AG04450 (cell line): ENCODE measurements at regions not wholly inside any gene's neighbourhood (a gene's known extent, or its start where the extent isn't known, plus 50 kb on each side); places are given as distances from the start of the nearest gene placed in this dataset.

ENCODE experiments used
- CTCF ChIA-PET: fragments of 300-600, 350-600 bp; formaldehyde crosslinking; extraction: SDS; loops from one replicate; lab custom pipeline; 2022; ENCODE audit warnings: antibody characterized with exemption, inconsistent platforms; lab: Charles Lee
- POLR2A ChIA-PET: fragments of 350-600 bp; formaldehyde crosslinking; extraction: SDS; loops from one replicate; lab custom pipeline; 2021; ENCODE audit warnings: antibody characterized with exemption, inconsistent platforms; lab: Yijun Ruan, JAX
- DNase-seq: peaks from one replicate; pipeline ENCODE4 v3.0.0-alpha.2; 2011; ENCODE audit warnings: low read depth, low spot score
- H3K27ac ChIP-seq: one replicate; pipeline ENCODE4 v1.5.1; 2012; ENCODE audit warnings: low read depth, low read length, control low read depth
- H3K27me3 ChIP-seq: one replicate; pipeline ENCODE4 v1.6.0; 2012; ENCODE audit warnings: low read length; ENCODE audit not compliant: control insufficient read depth, insufficient read depth
- H3K4me3 ChIP-seq: 2 replicates; pipeline ENCODE4 v1.5.1; 2011; ENCODE audit warnings: mild to moderate bottlenecking, low read depth, low read length, control low read depth
- H3K9me3 ChIP-seq: 2 replicates; pipeline ENCODE4 v1.5.1; 2012; ENCODE audit warnings: low read length; ENCODE audit not compliant: control insufficient read depth, insufficient read depth
- CTCF ChIP-seq: IDR thresholded peaks from 2 replicates; pipeline ENCODE4 v1.5.1; 2011; ENCODE audit warnings: low read depth, low read length, control low read depth, inconsistent platforms

- no peak for TF ChIP-seq CTCF
- Histone ChIP-seq H3K9me3 (no peaks in the 10 kb centered on the region), H3K27me3 (no peaks in the 10 kb centered on the region), H3K27ac (no peak overlapping the region), H3K4me3 (no peak overlapping the region)
- ChIA-PET CTCF (interaction anchor here (0.6 kb wide), 1 partner anchor 9 kb away, joined by 3 read pairs; no protein-coding TSS in a partner anchor), POLR2A (no interaction called here)
- DNase-seq: no peak
Measured at GRCh38 chr11:122423273-122423672, 232.2 kb upstream of the UBASH3B start.

- Histone ChIP-seq H3K9me3 (no peaks in the 10 kb centered on the region), H3K4me3 (no peak overlapping the region), H3K27me3 (no peaks in the 10 kb centered on the region), H3K27ac (no peak overlapping the region)
- CTCF ChIA-PET: no interaction called here
- TF ChIP-seq CTCF: no peak
- DNase-seq: no peak
- POLR2A ChIA-PET: no interaction called here
Measured at GRCh38 chr11:122422682-122423081, 232.8 kb upstream of the UBASH3B start.

GRCh38 chr11:122421702-122422101, 233.8 kb upstream of the UBASH3B start:
- no peak for TF ChIP-seq CTCF
- Histone ChIP-seq H3K27ac (no peak overlapping the region), H3K9me3 (no peaks in the 10 kb centered on the region), H3K4me3 (no peak overlapping the region), H3K27me3 (no peaks in the 10 kb centered on the region)
- ChIA-PET CTCF (no interaction called here), POLR2A (no interaction called here)
- no peak for DNase-seq

- H3K9me3 ChIP-seq: peaks cover 3% of the 10 kb centered on the region; the same call in 1 of the 2 replicates
- ChIA-PET CTCF (no interaction called here), POLR2A (no interaction called here)
- H3K27me3 ChIP-seq: no peaks in the 10 kb centered on the region
- TF ChIP-seq CTCF: no peak
- H3K4me3 ChIP-seq: no peak overlapping the region
- H3K27ac ChIP-seq: no peak overlapping the region
- no peak for DNase-seq
Measured at GRCh38 chr11:122418032-122418431, 237.5 kb upstream of the UBASH3B start.

- DNase-seq: no peak
- ChIA-PET POLR2A (no interaction called here), CTCF (interaction anchor here (0.6 to 1.1 kb wide), 3 partner anchors 199 to 759 kb away, joined by 3 to 4 read pairs (median 4); no protein-coding TSS in a partner anchor)
- no peak overlapping the region for H3K4me3 ChIP-seq
- TF ChIP-seq CTCF: no peak
- no peak overlapping the region for H3K27ac ChIP-seq
- no peaks in the 10 kb centered on the region for H3K27me3 ChIP-seq
- H3K9me3 ChIP-seq: peaks cover 3% of the 10 kb centered on the region; the same call in 1 of the 2 replicates
Measured at GRCh38 chr11:122414406-122415018, 241.0 kb upstream of the UBASH3B start.
